Thymus (tissue), 11 donors: ENCODE measurements at regions not wholly inside any gene's neighbourhood (a gene's known extent, or its start where the extent isn't known, plus 50 kb on each side); places are given as distances from the start of the nearest gene placed in this dataset.
A peak's percentile ranks its signal among the peaks of the same experiment; 100 is the strongest.

Source experiments
- DNase-seq, 9 donors: peaks; one replicate each; pipeline ENCODE4 v3.0.0-alpha.2; 2013; ENCODE audit warnings: low spot score in 9 of 9, low read depth in 6 of 9, missing footprints in 1 of 9
- H3K27ac ChIP-seq, 2 donors: one replicate each; pipeline ENCODE4 v1.5.1; 2013; ENCODE audit warnings: control low read depth in 1 of 2, low read depth in 1 of 2, low read length in 1 of 2, mild to moderate bottlenecking in 1 of 2, moderate library complexity in 1 of 2
- H3K27me3 ChIP-seq, 2 donors: one replicate each; pipeline ENCODE4 v1.5.1; 2013; ENCODE audit warnings: low read length in 1 of 2; ENCODE audit not compliant: control insufficient read depth in 2 of 2, insufficient read depth in 1 of 2
- H3K36me3 ChIP-seq, 2 donors: one replicate each; pipeline ENCODE4 v1.5.1; 2013; ENCODE audit warnings: low read length in 1 of 2, mild to moderate bottlenecking in 1 of 2, moderate library complexity in 1 of 2; ENCODE audit not compliant: control insufficient read depth in 2 of 2, insufficient read depth in 2 of 2
- H3K4me1 ChIP-seq, 2 donors: one replicate each; pipeline ENCODE4 v1.5.1; 2013; ENCODE audit warnings: low read length in 2 of 2; ENCODE audit not compliant: control insufficient read depth in 2 of 2, insufficient read depth in 2 of 2
- H3K4me3 ChIP-seq, 2 donors: one replicate each; pipeline ENCODE4 v1.5.1; 2013; ENCODE audit warnings: low read length in 2 of 2, control low read depth in 1 of 2, mild to moderate bottlenecking in 1 of 2
- H3K9me3 ChIP-seq, 2 donors: one replicate each; pipeline ENCODE4 v1.5.1; 2013; ENCODE audit warnings: low read length in 1 of 2, mild to moderate bottlenecking in 1 of 2; ENCODE audit not compliant: control insufficient read depth in 2 of 2, insufficient read depth in 1 of 2
- WGBS: extraction: QIAGEN DNeasy Blood & Tissue Kit; methylation state at CpG from one replicate; pipeline ENCODE4 v1.1.7; 2013; 5-methylcytosine and 5-hydroxymethylcytosine counted together
- donor health status: healthy.

- no peaks in the 10 kb centered on the region for H3K27me3 ChIP-seq
- no peaks in the 10 kb centered on the region for H3K4me1 ChIP-seq
- H3K36me3 ChIP-seq = no peaks in the 10 kb centered on the region
- H3K9me3 ChIP-seq = no peaks in the 10 kb centered on the region
- no peak overlapping the region for H3K4me3 ChIP-seq
- H3K27ac ChIP-seq = no peak overlapping the region
- WGBS = 95% methylated on average over 3 of the region's 3 CpGs
- no peak for DNase-seq
Measured at GRCh38 chr20:22099348-22099747, 393.9 kb downstream of the PAX1 start.

- no peak for DNase-seq
- Histone ChIP-seq H3K4me3 (no peak overlapping the region), H3K27me3 (no peaks in the 10 kb centered on the region), H3K36me3 (no peaks in the 10 kb centered on the region), H3K4me1 (no peaks in the 10 kb centered on the region), H3K9me3 (no peaks in the 10 kb centered on the region), H3K27ac (no peak overlapping the region)
- WGBS = 59% methylated on average over 2 of the region's 2 CpGs
Measured at GRCh38 chr20:22098511-22098910, 393.0 kb downstream of the PAX1 start.

GRCh38 chr20:22093122-22093521 lies 387.7 kb downstream of the PAX1 start:
- WGBS = 65% methylated on average over 1 of the region's 1 CpG
- no peaks in the 10 kb centered on the region for H3K36me3 ChIP-seq
- H3K27me3 ChIP-seq = no peaks in the 10 kb centered on the region
- no peak overlapping the region for H3K4me3 ChIP-seq
- no peak for DNase-seq
- peaks cover 1 to 4% of the 10 kb centered on the region in 2 donors for H3K9me3 ChIP-seq
- H3K4me1 ChIP-seq = no peaks in the 10 kb centered on the region
- H3K27ac ChIP-seq = no peak overlapping the region

- 90% methylated on average over 4 of the region's 4 CpGs for WGBS
- H3K9me3 ChIP-seq = peaks cover 1 to 4% of the 10 kb centered on the region in 2 donors
- no peak for DNase-seq
- H3K27me3 ChIP-seq = no peaks in the 10 kb centered on the region
- no peaks in the 10 kb centered on the region for H3K4me1 ChIP-seq
- H3K4me3 ChIP-seq = no peak overlapping the region
- H3K27ac ChIP-seq = no peak overlapping the region
- H3K36me3 ChIP-seq = no peaks in the 10 kb centered on the region
Measured at GRCh38 chr20:22088882-22089281, 383.4 kb downstream of the PAX1 start.

- Histone ChIP-seq H3K36me3 (no peaks in the 10 kb centered on the region), H3K27me3 (no peaks in the 10 kb centered on the region), H3K27ac (no peak overlapping the region), H3K4me1 (no peaks in the 10 kb centered on the region), H3K4me3 (no peak overlapping the region), H3K9me3 (no peaks in the 10 kb centered on the region)
- 0% methylated on average over 1 of the region's 1 CpG for WGBS
- no peak for DNase-seq
Measured at GRCh38 chr20:22080985-22081384, 375.5 kb downstream of the PAX1 start.

GRCh38 chr20:22074635-22075034 lies 369.2 kb downstream of the PAX1 start:
- no peak for DNase-seq
- H3K27me3 ChIP-seq = no peaks in the 10 kb centered on the region
- no peaks in the 10 kb centered on the region for H3K36me3 ChIP-seq
- H3K9me3 ChIP-seq = no peaks in the 10 kb centered on the region
- WGBS = 91% methylated on average over 1 of the region's 1 CpG
- H3K4me3 ChIP-seq = no peak overlapping the region
- H3K4me1 ChIP-seq = no peaks in the 10 kb centered on the region
- no peak overlapping the region for H3K27ac ChIP-seq

- no peaks in the 10 kb centered on the region for H3K36me3 ChIP-seq
- 80% methylated on average over 2 of the region's 2 CpGs for WGBS
Measured at GRCh38 chr20:22071841-22072240, 366.4 kb downstream of the PAX1 start.

GRCh38 chr20:22070610-22071058 lies 365.2 kb downstream of the PAX1 start:
- H3K27me3 ChIP-seq = no peaks in the 10 kb centered on the region
- H3K9me3 ChIP-seq = no peaks in the 10 kb centered on the region
- H3K4me1 ChIP-seq = no peaks in the 10 kb centered on the region
- no peaks in the 10 kb centered on the region for H3K36me3 ChIP-seq
- no peak overlapping the region for H3K4me3 ChIP-seq
- WGBS = 70% methylated on average over 4 of the region's 4 CpGs
- H3K27ac ChIP-seq = no peak overlapping the region
- DNase-seq = no peak

More at GRCh38 chr20:22071841-22072240, 366.4 kb downstream of the PAX1 start:
- H3K27me3 ChIP-seq = no peaks in the 10 kb centered on the region
- no peaks in the 10 kb centered on the region for H3K9me3 ChIP-seq
- no peak overlapping the region for H3K4me3 ChIP-seq
- DNase-seq = no peak
- no peaks in the 10 kb centered on the region for H3K4me1 ChIP-seq
- no peak overlapping the region for H3K27ac ChIP-seq

GRCh38 chr20:22063753-22064152 lies 358.3 kb downstream of the PAX1 start:
- Histone ChIP-seq H3K27me3 (no peaks in the 10 kb centered on the region), H3K4me3 (no peak overlapping the region), H3K4me1 (no peaks in the 10 kb centered on the region), H3K9me3 (no peaks in the 10 kb centered on the region), H3K27ac (no peak overlapping the region), H3K36me3 (no peaks in the 10 kb centered on the region)
- 94% methylated on average over 1 of the region's 1 CpG for WGBS
- DNase-seq = no peak

GRCh38 chr20:22062874-22063273 lies 357.4 kb downstream of the PAX1 start:
- Histone ChIP-seq H3K36me3 (no peaks in the 10 kb centered on the region), H3K9me3 (no peaks in the 10 kb centered on the region), H3K4me3 (no peak overlapping the region), H3K27me3 (no peaks in the 10 kb centered on the region), H3K4me1 (no peaks in the 10 kb centered on the region), H3K27ac (no peak overlapping the region)
- 61% methylated on average over 5 of the region's 5 CpGs for WGBS
- peak in 1 of 9 donors; percentile 16 for DNase-seq
